Muscle layer of duodenum (tissue), 2 donors: ENCODE measurements at regions not wholly inside any gene's neighbourhood (a gene's known extent, or its start where the extent isn't known, plus 50 kb on each side); places are given as distances from the start of the nearest gene placed in this dataset.
"Not testable (repeated sequence)": the region's sequence is repeated elsewhere in the genome, so short reads cannot be mapped to it uniquely, and the experiment has no call there.

Source experiments
- H3K27ac ChIP-seq: one replicate; pipeline ENCODE4 v1.7.0; 2013; ENCODE audit warnings: mild to moderate bottlenecking, low read length
- H3K27me3 ChIP-seq: one replicate; pipeline ENCODE4 v1.7.0; 2013; ENCODE audit warnings: low read depth, mild to moderate bottlenecking, control low read depth, low read length
- H3K36me3 ChIP-seq, 2 donors: one replicate each; pipeline ENCODE4 v1.7.0; 2013; ENCODE audit warnings: low read length in 2 of 2, control low read depth in 1 of 2, mild to moderate bottlenecking in 1 of 2; ENCODE audit not compliant: insufficient read depth in 2 of 2, control insufficient read depth in 1 of 2
- H3K4me1 ChIP-seq, 2 donors: one replicate each; pipeline ENCODE4 v1.7.0; 2013; ENCODE audit warnings: low read length in 2 of 2, mild to moderate bottlenecking in 2 of 2, control low read depth in 1 of 2, moderate library complexity in 1 of 2; ENCODE audit not compliant: insufficient read depth in 2 of 2, control insufficient read depth in 1 of 2
- H3K4me3 ChIP-seq, 2 donors: one replicate each; pipeline ENCODE4 v1.7.0; 2013; ENCODE audit warnings: low read length in 2 of 2, low read depth in 1 of 2, mild to moderate bottlenecking in 1 of 2
- H3K9me3 ChIP-seq, 2 donors: one replicate each; pipeline ENCODE4 v1.7.0; 2013; ENCODE audit warnings: low read length in 2 of 2, control low read depth in 1 of 2, mild to moderate bottlenecking in 1 of 2; ENCODE audit not compliant: control insufficient read depth in 1 of 2
- donor health status: healthy.

GRCh38 chr16:29326164-29327125 lies 80.1 kb downstream of the NPIPB11 start:
- not testable (repeated sequence) for H3K4me1 ChIP-seq, H3K4me3 ChIP-seq, H3K36me3 ChIP-seq, H3K9me3 ChIP-seq, H3K27me3 ChIP-seq, H3K27ac ChIP-seq

DNA sequence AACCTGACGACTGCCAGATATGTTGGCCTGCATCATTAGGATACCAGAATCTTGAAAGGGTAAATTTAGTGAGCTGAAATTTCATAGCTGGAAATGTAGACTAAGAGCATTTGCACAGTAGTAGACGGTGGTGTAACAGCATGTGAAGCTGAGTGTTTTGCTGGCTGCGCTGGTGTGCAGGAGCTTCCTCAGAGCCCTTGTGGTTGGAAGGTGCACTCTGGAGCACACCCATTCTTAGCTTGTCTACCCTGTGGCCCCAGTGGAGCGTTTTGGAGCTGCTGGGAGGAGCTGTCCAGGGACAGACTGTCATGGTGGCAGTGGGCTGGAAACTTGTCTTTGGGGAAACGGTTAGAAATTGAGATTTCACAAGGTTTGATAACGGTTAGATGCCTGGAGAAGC lies 82.8 kb downstream of the NPIPB11 start:
- H3K27ac ChIP-seq, H3K4me1 ChIP-seq, H3K27me3 ChIP-seq, H3K36me3 ChIP-seq, H3K9me3 ChIP-seq, H3K4me3 ChIP-seq: not testable (repeated sequence)

DNA sequence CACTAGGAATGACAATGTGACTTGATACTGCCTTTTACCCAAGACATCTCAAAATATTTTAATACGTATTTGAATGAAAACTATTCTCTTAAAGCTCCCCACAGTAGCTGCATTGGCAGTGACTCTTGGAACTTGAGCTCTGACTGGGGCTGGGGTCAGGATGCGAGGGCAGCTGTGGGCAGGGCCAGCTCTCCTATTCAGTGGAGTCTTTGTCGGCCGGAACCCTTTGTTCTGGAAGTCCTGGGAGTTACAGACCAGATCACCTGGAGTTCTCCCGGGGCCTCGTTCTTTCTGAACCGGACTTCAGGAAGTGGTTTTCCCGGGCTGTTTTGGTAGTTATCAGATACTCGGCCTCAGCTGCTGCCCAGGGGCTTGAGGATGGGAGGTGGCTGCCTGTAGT lies 84.9 kb downstream of the NPIPB11 start:
- no peaks in the 10 kb centered on the region for H3K9me3 ChIP-seq
- no peak overlapping the region for H3K27ac ChIP-seq

DNA sequence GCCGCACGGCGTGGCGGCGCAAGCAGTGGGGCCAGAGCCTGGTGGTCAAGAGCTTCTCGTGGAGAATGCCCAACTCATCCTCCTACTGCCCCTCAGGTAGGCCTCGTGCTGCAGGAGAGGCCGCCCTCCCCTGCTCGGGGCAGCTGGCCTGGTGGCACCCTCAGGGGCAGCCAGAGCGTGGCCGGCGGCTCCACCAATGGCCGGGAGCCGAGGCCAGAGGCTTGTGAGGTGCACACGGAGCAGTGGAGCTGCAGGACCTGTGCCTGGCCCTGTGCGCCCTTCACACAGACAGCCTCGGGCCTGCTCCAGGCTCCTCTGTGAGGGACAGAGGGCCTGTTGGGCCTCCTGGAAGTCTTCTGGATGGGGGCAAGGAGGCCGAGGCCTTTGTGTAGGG lies 85.5 kb downstream of the NPIPB11 start:
- Histone ChIP-seq H3K27ac (no peak overlapping the region), H3K4me1 (no peaks in the 10 kb centered on the region), H3K27me3 (no peaks in the 10 kb centered on the region), H3K4me3 (no peak overlapping the region), H3K9me3 (no peaks in the 10 kb centered on the region), H3K36me3 (no peaks in the 10 kb centered on the region)

More for the DNA sequence above, 84.9 kb downstream of the NPIPB11 start:
- no peaks in the 10 kb centered on the region for H3K4me1 ChIP-seq
- H3K36me3 ChIP-seq = no peaks in the 10 kb centered on the region
- H3K4me3 ChIP-seq = no peak overlapping the region
- no peaks in the 10 kb centered on the region for H3K27me3 ChIP-seq

- Histone ChIP-seq H3K27ac (no peak overlapping the region), H3K27me3 (no peaks in the 10 kb centered on the region), H3K36me3 (no peaks in the 10 kb centered on the region), H3K9me3 (no peaks in the 10 kb centered on the region), H3K4me3 (no peak overlapping the region), H3K4me1 (no peaks in the 10 kb centered on the region)
Measured at GRCh38 chr16:29320274-29320999, 86.1 kb downstream of the NPIPB11 start.

DNA sequence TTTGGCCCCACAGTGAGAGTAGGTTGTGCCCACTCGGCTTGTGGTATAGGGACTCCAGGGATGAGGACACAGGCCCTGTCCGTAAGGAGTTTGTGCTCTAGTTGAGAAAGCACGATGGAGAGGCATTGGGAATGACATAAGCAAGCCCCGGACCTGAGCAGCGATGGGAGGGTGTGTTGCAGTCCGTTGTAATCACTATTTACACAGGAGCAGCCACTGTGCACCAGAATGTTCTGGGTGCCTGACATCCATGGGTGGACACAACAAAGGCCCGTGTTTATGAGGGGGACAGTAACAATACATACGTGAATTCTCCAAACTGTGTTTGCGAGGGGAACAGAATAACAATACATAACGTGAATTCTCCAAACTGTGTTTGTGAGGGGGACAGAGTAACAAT lies 86.8 kb downstream of the NPIPB11 start:
- Histone ChIP-seq H3K27ac (no peak overlapping the region), H3K4me1 (no peaks in the 10 kb centered on the region), H3K36me3 (no peaks in the 10 kb centered on the region), H3K27me3 (no peaks in the 10 kb centered on the region), H3K4me3 (no peak overlapping the region), H3K9me3 (no peaks in the 10 kb centered on the region)

GRCh38 chr16:29318561-29318968 lies 87.9 kb downstream of the NPIPB11 start:
- not testable (repeated sequence) for H3K4me1 ChIP-seq, H3K9me3 ChIP-seq, H3K4me3 ChIP-seq, H3K36me3 ChIP-seq, H3K27me3 ChIP-seq, H3K27ac ChIP-seq

DNA sequence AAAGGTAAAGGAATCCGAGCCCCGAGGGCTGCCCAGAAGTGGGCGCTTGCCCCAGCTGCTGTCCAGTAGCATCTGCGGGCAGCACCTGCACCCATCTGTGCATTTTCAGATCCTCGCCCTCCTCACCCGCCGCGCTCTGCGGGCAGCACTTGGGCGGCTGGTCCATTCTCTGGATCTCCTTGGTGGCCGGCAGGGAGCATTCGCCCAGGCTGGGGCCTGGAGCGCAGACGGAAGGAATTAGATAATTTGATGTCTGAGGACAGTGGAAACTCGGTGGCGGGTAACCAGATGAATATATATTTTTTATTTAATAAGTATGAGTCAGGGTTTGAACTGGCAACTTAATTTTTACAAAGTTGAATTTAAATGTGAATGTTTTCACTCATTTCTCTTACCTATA lies 88.5 kb downstream of the NPIPB11 start:
- no peaks in the 10 kb centered on the region for H3K4me1 ChIP-seq
- no peaks in the 10 kb centered on the region for H3K9me3 ChIP-seq
- no peak overlapping the region for H3K4me3 ChIP-seq
- no peaks in the 10 kb centered on the region for H3K36me3 ChIP-seq
- no peaks in the 10 kb centered on the region for H3K27me3 ChIP-seq
- H3K27ac ChIP-seq = no peak overlapping the region

DNA sequence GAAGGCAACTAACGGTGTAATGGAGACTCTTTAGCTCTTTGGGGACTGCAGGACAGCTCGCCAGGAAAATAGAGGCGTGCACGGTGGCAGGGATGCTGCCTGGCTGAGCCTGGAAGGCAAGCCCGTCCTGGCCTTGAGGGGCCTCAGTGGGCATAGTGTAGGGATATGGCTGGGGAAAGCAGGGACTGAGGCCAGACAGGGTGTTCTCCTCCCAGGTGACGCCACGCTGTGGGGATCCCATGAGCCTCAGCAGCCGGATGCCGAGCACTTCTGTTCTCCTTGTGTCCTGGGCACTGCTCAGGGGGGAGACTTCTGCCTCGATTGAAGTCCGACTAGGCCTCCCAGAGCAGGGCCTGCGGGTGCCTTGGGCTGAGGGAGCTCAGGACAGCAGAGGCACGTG lies 89.2 kb downstream of the NPIPB11 start:
- no peak overlapping the region for H3K27ac ChIP-seq
- H3K27me3 ChIP-seq = no peaks in the 10 kb centered on the region
- H3K4me3 ChIP-seq = no peak overlapping the region
- H3K36me3 ChIP-seq = no peaks in the 10 kb centered on the region
- no peaks in the 10 kb centered on the region for H3K9me3 ChIP-seq
- no peaks in the 10 kb centered on the region for H3K4me1 ChIP-seq

- no peak overlapping the region for H3K4me3 ChIP-seq
Measured at GRCh38 chr16:29316761-29317183, 89.7 kb downstream of the NPIPB11 start.

GRCh38 chr16:29315916-29316517 lies 90.5 kb downstream of the NPIPB11 start:
- H3K36me3 ChIP-seq = no peaks in the 10 kb centered on the region
- no peaks in the 10 kb centered on the region for H3K9me3 ChIP-seq
- H3K27ac ChIP-seq = no peak overlapping the region
- H3K4me3 ChIP-seq = no peak overlapping the region
- no peaks in the 10 kb centered on the region for H3K27me3 ChIP-seq
- H3K4me1 ChIP-seq = no peaks in the 10 kb centered on the region

More at GRCh38 chr16:29316761-29317183, 89.7 kb downstream of the NPIPB11 start:
- Histone ChIP-seq H3K36me3 (no peaks in the 10 kb centered on the region), H3K9me3 (no peaks in the 10 kb centered on the region), H3K27ac (no peak overlapping the region), H3K4me1 (no peaks in the 10 kb centered on the region), H3K27me3 (no peaks in the 10 kb centered on the region)
